SK-N-SH (cell line): ENCODE measurements at regions not wholly inside any gene's neighbourhood (a gene's known extent, or its start where the extent isn't known, plus 50 kb on each side); places are given as distances from the start of the nearest gene placed in this dataset.

Source experiments
- CTCF ChIA-PET: fragments of 300-600, 350-600 bp; formaldehyde crosslinking; extraction: SDS; loops from one replicate; lab custom pipeline; 2021; lab: Yijun Ruan, JAX
- POLR2A ChIA-PET: fragments of 350-600 bp; sonication (Branson Sonifier 250); formaldehyde crosslinking; extraction: SDS; loops from one replicate; lab custom pipeline; 2020; ENCODE audit warnings: antibody characterized with exemption, inconsistent platforms; lab: Yijun Ruan, JAX
- DNase-seq: peaks from one replicate; pipeline ENCODE4 v3.0.0; 2012
- H2AFZ ChIP-seq: fragments of 200-600 bp; sonication (generic); 2 replicates; pipeline ENCODE4 v1.8.1; 2016; ENCODE audit warnings: antibody characterized with exemption, mild to moderate bottlenecking, low read depth
- H3F3A ChIP-seq: fragments of 200-600 bp; sonication (generic); replicated peaks from 2 replicates; pipeline ENCODE3; 2016; ENCODE audit warnings: antibody characterized with exemption, mild to moderate bottlenecking; ENCODE audit not compliant: insufficient read depth
- H3K27ac ChIP-seq, 2 experiments: fragments of 200-500 bp in 1 of 2; fragments of 200-600 bp in 1 of 2; sonication (Bioruptor generic) in 1 of 2; sonication (generic), shearing (Covaris generic) in 1 of 2; 2 replicates each; pipeline versions ENCODE4 v1.5.1 to v1.6.1; 2014 to 2016; ENCODE audit warnings: low read depth in 2 of 2, inconsistent platforms in 1 of 2, low read length in 1 of 2, mild to moderate bottlenecking in 1 of 2, mixed read lengths in 1 of 2
- H3K27me3 ChIP-seq: fragments of 200-600 bp; sonication (generic), shearing (Covaris generic); 2 replicates; pipeline ENCODE4 v1.6.1; 2016; ENCODE audit warnings: mixed run types; ENCODE audit not compliant: insufficient read depth
- H3K36me3 ChIP-seq, 2 experiments: fragments of 200-500 bp in 1 of 2; fragments of 200-600 bp in 1 of 2; sonication (Bioruptor generic) in 1 of 2; sonication (generic) in 1 of 2; replicated peaks in 1 of 2; 2 replicates each; pipeline versions ENCODE3 to v1.5.1; 2014 to 2016; ENCODE audit warnings: low read length in 1 of 2, mild to moderate bottlenecking in 1 of 2; ENCODE audit not compliant: insufficient read depth in 2 of 2, control insufficient read depth in 1 of 2
- H3K4me1 ChIP-seq, 2 experiments: fragments of 200-500 bp in 1 of 2; fragments of 200-600 bp in 1 of 2; sonication (Bioruptor generic) in 1 of 2; sonication (generic), shearing (Covaris generic) in 1 of 2; 2 replicates each; pipeline versions ENCODE4 v1.5.1 to v1.6.1; 2014 to 2016; ENCODE audit warnings: low read depth in 1 of 2, low read length in 1 of 2, mixed run types in 1 of 2; ENCODE audit not compliant: insufficient read depth in 2 of 2, control insufficient read depth in 1 of 2
- H3K4me2 ChIP-seq: fragments of 200-600 bp; sonication (generic), shearing (Covaris generic); 2 replicates; pipeline ENCODE4 v1.6.1; 2017; ENCODE audit warnings: mixed run types
- H3K4me3 ChIP-seq, 2 experiments: fragments of 200-500 bp in 1 of 2; fragments of 200-600 bp in 1 of 2; sonication (Bioruptor generic) in 1 of 2; sonication (generic), shearing (Covaris generic) in 1 of 2; 2 replicates each; pipeline versions ENCODE4 v1.5.1 to v1.8.1; 2014 to 2016; ENCODE audit warnings: low read depth in 2 of 2, inconsistent platforms in 1 of 2, low read length in 1 of 2, mild to moderate bottlenecking in 1 of 2, mixed read lengths in 1 of 2, moderate library complexity in 1 of 2
- H3K79me2 ChIP-seq: fragments of 200-600 bp; sonication (generic); 2 replicates; pipeline ENCODE4 v1.8.1; 2017; ENCODE audit warnings: mild to moderate bottlenecking; ENCODE audit not compliant: insufficient read depth
- H3K9ac ChIP-seq: fragments of 200-600 bp; sonication (generic); 2 replicates; pipeline ENCODE4 v1.6.1; 2017; ENCODE audit warnings: mixed run types
- H3K9me2 ChIP-seq: fragments of 200-600 bp; sonication (generic); 2 replicates; pipeline ENCODE4 v1.6.1; 2017; ENCODE audit warnings: mixed run types
- H3K9me3 ChIP-seq: fragments of 200-600 bp; sonication (generic); 2 replicates; pipeline ENCODE4 v1.6.1; 2017; ENCODE audit warnings: mixed run types, mild to moderate bottlenecking, moderate library complexity
- H4K20me1 ChIP-seq: fragments of 200-600 bp; sonication (generic); 2 replicates; pipeline ENCODE4 v1.6.1; 2017; ENCODE audit warnings: mild to moderate bottlenecking, mixed run types; ENCODE audit not compliant: insufficient read depth
- CHD2 ChIP-seq: fragments of 150-350 bp; IDR thresholded peaks from 2 replicates; pipeline ENCODE4 v1.6.1; 2018; ENCODE audit warnings: low read length; ENCODE audit not compliant: partially characterized antibody
- CTCF ChIP-seq: fragments of 200-600 bp; sonication (generic); IDR thresholded peaks from 2 replicates; pipeline ENCODE4 v1.6.1; 2017; ENCODE audit warnings: antibody characterized with exemption, mild to moderate bottlenecking, moderate library complexity
- ELF1 ChIP-seq: IDR thresholded peaks from 2 replicates; pipeline ENCODE4 v1.4.0; 2012
- EZH2phosphoT487 ChIP-seq: fragments of 200-600 bp; sonication (generic); IDR thresholded peaks from 2 replicates; pipeline ENCODE4 v1.6.1; 2017; ENCODE audit warnings: low read depth, mixed run types, mild to moderate bottlenecking, antibody characterized with exemption, moderate library complexity, borderline replicate concordance
- FOXJ3 ChIP-seq: sonication (generic); formaldehyde crosslinking; IDR thresholded peaks from 2 replicates; pipeline ENCODE4 v1.5.1; 2020; ENCODE audit warnings: mild to moderate bottlenecking, missing genetic modification reagents
- NRF1 ChIP-seq: IDR thresholded peaks from 2 replicates; pipeline ENCODE4 v1.6.1; 2012; ENCODE audit warnings: low read depth, mild to moderate bottlenecking, low read length
- PBX3 ChIP-seq: IDR thresholded peaks from 2 replicates; pipeline ENCODE4; 2012
- RFX5 ChIP-seq: IDR thresholded peaks from 2 replicates; pipeline ENCODE4 v1.6.1; 2012; ENCODE audit warnings: mild to moderate bottlenecking, improper control_type of control experiment, low read length
- SMC3 ChIP-seq: IDR thresholded peaks from 2 replicates; pipeline ENCODE4 v1.6.1; 2012; ENCODE audit warnings: low read depth, low read length, improper control_type of control experiment
- TCF12 ChIP-seq: IDR thresholded peaks from 2 replicates; pipeline ENCODE4 v1.4.0; 2012
- USF2 ChIP-seq: fragments of 150-350 bp; IDR thresholded peaks from 2 replicates; pipeline ENCODE4 v1.6.1; 2017; ENCODE audit warnings: antibody characterized with exemption, low read length, low read depth, borderline replicate concordance
- YY1 ChIP-seq: IDR thresholded peaks from 2 replicates; pipeline ENCODE4 v1.4.0; 2012; ENCODE audit warnings: low read depth, mild to moderate bottlenecking
- WGBS: methylation state at CpG from one replicate; pipeline ENCODE4 v1.1.6; 2017; ENCODE audit warnings: low lambda C conversion rate; 5-methylcytosine and 5-hydroxymethylcytosine counted together

- POLR2A ChIA-PET: no interaction called here
- Histone ChIP-seq H3K9me2 (no peaks in the 10 kb centered on the region), H3K4me3 (no peak overlapping the region), H3K79me2 (no peaks in the 10 kb centered on the region), H3K4me2 (no peak overlapping the region)
- CTCF ChIA-PET: interaction anchor here (0.9 to 1.2 kb wide), 3 partner anchors 9 to 113 kb away, joined by 3 to 4 read pairs (median 4); no protein-coding TSS in a partner anchor
- no peak for DNase-seq
- no peak for TF ChIP-seq RFX5
- no peak for TF ChIP-seq CTCF
- no peak for TF ChIP-seq CHD2
- no peak for TF ChIP-seq YY1
- no peak for TF ChIP-seq EZH2phosphoT487
- no peak for TF ChIP-seq NRF1
- TF ChIP-seq ELF1: no peak
- TF ChIP-seq TCF12: no peak
- TF ChIP-seq, all 33 proteins: peak for 0
- H3K9me3 ChIP-seq: no peaks in the 10 kb centered on the region
- no peaks in the 10 kb centered on the region for H3K36me3 ChIP-seq
- no peak overlapping the region for H3K9ac ChIP-seq
- H3F3A ChIP-seq: no peaks in the 10 kb centered on the region
- peak overlapping the region; percentile 7; the same call in 1 of the 2 replicates for H2AFZ ChIP-seq
- H3K27me3 ChIP-seq: no peaks in the 10 kb centered on the region
- H4K20me1 ChIP-seq: no peaks in the 10 kb centered on the region
- no peak overlapping the region for H3K27ac ChIP-seq
- 93% methylated on average over 8 of the region's 8 CpGs for WGBS
- peaks cover 0 to 9% of the 10 kb centered on the region in 2 experiments; a peak in 1 of 4 replicates for H3K4me1 ChIP-seq
Observed at GRCh38 chr1:244201750-244202149, 150.7 kb downstream of the ZBTB18 start.

GRCh38 chr1:244204004-244204403, 152.9 kb downstream of the ZBTB18 start:
- no peaks in the 10 kb centered on the region for H3K9me3 ChIP-seq
- no peak overlapping the region for H3K9ac ChIP-seq
- H3K27ac ChIP-seq: no peak overlapping the region
- no peaks in the 10 kb centered on the region for H3K27me3 ChIP-seq
- H3K36me3 ChIP-seq: no peaks in the 10 kb centered on the region
- H2AFZ ChIP-seq: no peak overlapping the region
- no peaks in the 10 kb centered on the region for H3K9me2 ChIP-seq
- H3K4me1 ChIP-seq: peaks cover 0 to 3% of the 10 kb centered on the region in 2 experiments; a peak in 1 of 4 replicates
- H3K4me2 ChIP-seq: no peak overlapping the region
- DNase-seq: no peak
- no peaks in the 10 kb centered on the region for H3K79me2 ChIP-seq
- ChIA-PET CTCF (no interaction called here), POLR2A (no interaction called here)
- WGBS: 91% methylated on average over 9 of the region's 9 CpGs
- H3F3A ChIP-seq: no peaks in the 10 kb centered on the region
- no peaks in the 10 kb centered on the region for H4K20me1 ChIP-seq
- TF ChIP-seq CTCF (no peak), NRF1 (no peak), SMC3 (no peak), CHD2 (no peak), FOXJ3 (CRISPR knock-in tag) (no peak), TCF12 (no peak), PBX3 (no peak), USF2 (no peak)
- H3K4me3 ChIP-seq: no peak overlapping the region
